CD4-positive, alpha-beta T cell treated with Interleukin-4 for 4 hours (primary cell): ENCODE measurements at regions not wholly inside any gene's neighbourhood (a gene's known extent, or its start where the extent isn't known, plus 50 kb on each side); places are given as distances from the start of the nearest gene placed in this dataset.
"Not testable (repeated sequence)": the region's sequence is repeated elsewhere in the genome, so short reads cannot be mapped to it uniquely, and the experiment has no call there.

ENCODE experiments used
- DNase-seq: peaks from one replicate; pipeline ENCODE4 v3.0.0-alpha.2; 2020

DNA sequence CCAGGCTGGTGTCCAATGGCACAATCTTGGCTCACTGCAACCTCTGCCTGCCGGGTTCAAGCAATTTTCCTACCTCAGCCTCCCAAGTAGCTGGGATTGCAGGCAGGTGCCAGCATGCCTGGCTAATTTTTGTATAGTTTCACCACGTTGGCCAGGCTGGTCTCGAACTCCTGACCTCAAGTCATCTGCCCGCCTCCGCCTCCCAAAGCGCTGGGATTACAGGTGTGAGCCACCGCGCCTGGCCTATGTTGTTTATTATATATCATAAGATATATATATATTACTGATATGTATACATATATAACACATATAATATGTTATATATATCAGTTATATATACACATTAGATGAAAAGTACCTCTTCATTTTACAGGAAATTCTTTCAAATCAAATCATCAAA is 914.7 kb downstream of the FOXD4L5 start:
- not testable (repeated sequence) for DNase-seq

DNA sequence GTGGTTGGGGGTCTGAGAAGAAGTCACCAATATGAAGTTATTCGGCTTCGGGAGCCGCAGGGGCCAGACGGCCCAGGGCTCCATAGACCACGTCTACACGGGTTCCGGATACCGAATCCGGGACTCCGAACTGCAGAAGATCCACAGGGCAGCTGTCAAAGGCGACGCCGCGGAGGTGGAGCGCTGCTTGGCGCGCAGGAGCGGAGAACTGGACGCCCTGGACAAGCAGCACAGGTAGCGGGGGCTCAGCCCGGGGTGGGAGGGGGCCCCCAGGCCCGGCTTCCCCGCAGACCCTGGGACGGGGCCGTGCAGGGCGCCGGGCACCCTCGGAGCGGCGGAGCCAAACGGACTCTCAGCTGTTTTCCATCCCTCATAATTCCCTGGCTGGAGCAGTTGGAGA is 915.4 kb downstream of the FOXD4L5 start:
- not testable (repeated sequence) for DNase-seq

DNA sequence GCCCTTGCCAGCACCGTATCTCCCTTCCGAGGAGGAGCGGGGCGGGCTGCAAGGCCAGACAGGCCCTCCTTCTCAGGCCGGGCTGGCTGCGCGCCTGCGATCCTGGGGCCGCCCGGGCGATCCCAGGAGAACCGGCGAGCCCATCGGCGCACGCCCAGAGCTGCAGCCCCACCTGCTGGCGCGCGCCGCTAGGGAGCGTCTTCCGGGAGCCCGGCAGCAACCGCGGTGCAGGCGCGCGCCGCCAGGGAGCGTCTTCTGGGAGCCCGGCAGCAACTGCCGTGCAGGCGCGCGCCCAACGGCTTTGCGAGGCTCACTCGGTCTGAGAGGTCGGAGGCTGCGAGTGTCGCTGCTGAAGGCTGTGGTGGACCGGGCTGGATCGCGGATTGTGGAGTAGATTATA is 915.9 kb downstream of the FOXD4L5 start:
- DNase-seq, result peak; percentile 66

DNA sequence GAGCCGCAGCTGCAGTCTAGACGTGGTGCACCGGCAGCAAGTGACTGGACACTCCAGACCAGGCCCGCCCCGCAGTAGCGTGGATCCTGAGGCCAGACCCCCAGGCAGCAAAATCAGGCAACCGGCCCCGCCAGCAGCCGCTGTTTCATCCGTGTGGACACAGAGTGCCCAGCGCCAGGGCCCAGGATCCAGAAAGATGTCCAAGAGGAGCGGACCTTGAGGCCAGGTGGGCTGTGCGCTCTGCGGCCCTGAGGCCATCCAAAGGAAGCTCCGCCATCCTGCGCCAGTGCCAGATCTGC is 916.4 kb downstream of the FOXD4L5 start:
- not testable (repeated sequence) for DNase-seq

- not testable (repeated sequence) for DNase-seq
These were observed 917.0 kb downstream of the FOXD4L5 start for GRCh38 chr9:64367826-64368643.
